ENCODE measurements at regions not wholly inside any gene's neighbourhood (a gene's known extent, or its start where the extent isn't known, plus 50 kb on each side); places are given as distances from the start of the nearest gene placed in this dataset.

DNA sequence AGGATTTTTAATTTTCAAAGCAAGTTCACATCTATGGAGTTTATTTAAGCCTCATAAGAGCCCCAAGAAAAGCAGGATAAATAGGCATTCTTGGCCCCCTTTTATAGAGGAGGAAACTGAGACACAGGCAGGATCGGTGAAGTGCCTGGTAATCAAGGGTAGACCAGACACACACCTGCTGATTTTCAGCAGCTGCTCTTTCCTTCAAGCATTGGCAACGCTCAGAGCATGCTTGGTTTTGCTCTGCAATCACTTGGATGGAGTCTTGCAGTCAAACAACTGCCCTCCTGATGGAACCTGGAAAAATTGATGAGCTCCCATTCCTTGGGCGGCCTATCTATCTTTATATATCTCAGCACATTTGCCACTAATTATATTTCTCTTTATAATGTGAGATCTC is 478.9 kb upstream of the CAMK1G start:
- TF ChIP-seq, protein P1, sequence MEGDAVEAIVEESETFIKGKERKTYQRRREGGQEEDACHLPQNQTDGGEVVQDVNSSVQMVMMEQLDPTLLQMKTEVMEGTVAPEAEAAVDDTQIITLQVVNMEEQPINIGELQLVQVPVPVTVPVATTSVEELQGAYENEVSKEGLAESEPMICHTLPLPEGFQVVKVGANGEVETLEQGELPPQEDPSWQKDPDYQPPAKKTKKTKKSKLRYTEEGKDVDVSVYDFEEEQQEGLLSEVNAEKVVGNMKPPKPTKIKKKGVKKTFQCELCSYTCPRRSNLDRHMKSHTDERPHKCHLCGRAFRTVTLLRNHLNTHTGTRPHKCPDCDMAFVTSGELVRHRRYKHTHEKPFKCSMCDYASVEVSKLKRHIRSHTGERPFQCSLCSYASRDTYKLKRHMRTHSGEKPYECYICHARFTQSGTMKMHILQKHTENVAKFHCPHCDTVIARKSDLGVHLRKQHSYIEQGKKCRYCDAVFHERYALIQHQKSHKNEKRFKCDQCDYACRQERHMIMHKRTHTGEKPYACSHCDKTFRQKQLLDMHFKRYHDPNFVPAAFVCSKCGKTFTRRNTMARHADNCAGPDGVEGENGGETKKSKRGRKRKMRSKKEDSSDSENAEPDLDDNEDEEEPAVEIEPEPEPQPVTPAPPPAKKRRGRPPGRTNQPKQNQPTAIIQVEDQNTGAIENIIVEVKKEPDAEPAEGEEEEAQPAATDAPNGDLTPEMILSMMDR (conservative IDR thresholded peaks at IDR 0.05 in 1 of 2, IDR thresholded peaks at IDR 0.05 in 1 of 2; ENCODE audit: extremely low read depth in 1 of 2, insufficient read depth in 1 of 2, low read depth in 1 of 2, low read length in 2 of 2), result no peak
- TF ChIP-seq EZH2 (IDR thresholded peaks at IDR 0.05; ENCODE audit: borderline replicate concordance, low read length), result no peak
